GM10266 (cell line): ENCODE measurements at regions not wholly inside any gene's neighbourhood (a gene's known extent, or its start where the extent isn't known, plus 50 kb on each side); places are given as distances from the start of the nearest gene placed in this dataset.
"Not testable (repeated sequence)": the region's sequence is repeated elsewhere in the genome, so short reads cannot be mapped to it uniquely, and the experiment has no call there.

Experiments
- DNase-seq: peaks from one replicate; pipeline ENCODE4 v3.0.0; 2012; ENCODE audit errors: extremely low spot score
- CTCF ChIP-seq: IDR thresholded peaks from 2 replicates; pipeline ENCODE4 v1.5.1; 2012; ENCODE audit warnings: mild to moderate bottlenecking, low read depth; ENCODE audit not compliant: control insufficient read depth, insufficient read depth; ENCODE audit errors: missing control alignments

GRCh38 chr11:122202161-122202950, 86.3 kb upstream of the BLID start:
- no peak for DNase-seq

GRCh38 chr11:122201106-122201505, 85.1 kb upstream of the BLID start:
- TF ChIP-seq CTCF, result no peak
- no peak for DNase-seq

More at GRCh38 chr11:122202161-122202950, 86.3 kb upstream of the BLID start:
- no peak for TF ChIP-seq CTCF

GRCh38 chr11:122199661-122200060, 83.6 kb upstream of the BLID start:
- no peak for TF ChIP-seq CTCF
- no peak for DNase-seq

- DNase-seq, result no peak
- TF ChIP-seq CTCF, result no peak
Measured at GRCh38 chr11:122198291-122198983, 82.4 kb upstream of the BLID start.

GRCh38 chr11:122197066-122197987, 81.3 kb upstream of the BLID start:
- DNase-seq, result no peak
- no peak for TF ChIP-seq CTCF

- no peak for DNase-seq
- no peak for TF ChIP-seq CTCF
Measured at GRCh38 chr11:122195790-122196189, 79.8 kb upstream of the BLID start.

- not testable (repeated sequence) for DNase-seq
Measured at GRCh38 chr11:122193881-122194480, 78.0 kb upstream of the BLID start.
